ENCODE measurements at regions not wholly inside any gene's neighbourhood (a gene's known extent, or its start where the extent isn't known, plus 50 kb on each side); places are given as distances from the start of the nearest gene placed in this dataset.

GRCh38 chr11:30150425-30150824 is 80.4 kb upstream of the FSHB start:
- no peaks in the 10 kb centered on the region for H3K36me3 ChIP-seq
- no peaks in the 10 kb centered on the region for H3K9me3 ChIP-seq
- DNase-seq (ENCODE audit: low spot score in 2 of 2), result no peak
- no peaks in the 10 kb centered on the region for H3K27me3 ChIP-seq
- WGBS, result 11% methylated on average over 3 of the region's 3 CpGs
- H3K4me3 ChIP-seq, result no peak overlapping the region
- H3K4me1 ChIP-seq, result no peaks in the 10 kb centered on the region
- no peak overlapping the region for H3K27ac ChIP-seq
- TF ChIP-seq, protein P1, sequence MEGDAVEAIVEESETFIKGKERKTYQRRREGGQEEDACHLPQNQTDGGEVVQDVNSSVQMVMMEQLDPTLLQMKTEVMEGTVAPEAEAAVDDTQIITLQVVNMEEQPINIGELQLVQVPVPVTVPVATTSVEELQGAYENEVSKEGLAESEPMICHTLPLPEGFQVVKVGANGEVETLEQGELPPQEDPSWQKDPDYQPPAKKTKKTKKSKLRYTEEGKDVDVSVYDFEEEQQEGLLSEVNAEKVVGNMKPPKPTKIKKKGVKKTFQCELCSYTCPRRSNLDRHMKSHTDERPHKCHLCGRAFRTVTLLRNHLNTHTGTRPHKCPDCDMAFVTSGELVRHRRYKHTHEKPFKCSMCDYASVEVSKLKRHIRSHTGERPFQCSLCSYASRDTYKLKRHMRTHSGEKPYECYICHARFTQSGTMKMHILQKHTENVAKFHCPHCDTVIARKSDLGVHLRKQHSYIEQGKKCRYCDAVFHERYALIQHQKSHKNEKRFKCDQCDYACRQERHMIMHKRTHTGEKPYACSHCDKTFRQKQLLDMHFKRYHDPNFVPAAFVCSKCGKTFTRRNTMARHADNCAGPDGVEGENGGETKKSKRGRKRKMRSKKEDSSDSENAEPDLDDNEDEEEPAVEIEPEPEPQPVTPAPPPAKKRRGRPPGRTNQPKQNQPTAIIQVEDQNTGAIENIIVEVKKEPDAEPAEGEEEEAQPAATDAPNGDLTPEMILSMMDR (IDR thresholded peaks at IDR 0.05), result no peak
- TF ChIP-seq POLR2A (IDR thresholded peaks at IDR 0.05), result no peak

- no peak for DNase-seq (ENCODE audit: low spot score in 2 of 2)
- H3K27ac ChIP-seq, result no peak overlapping the region
- H3K9me3 ChIP-seq, result no peaks in the 10 kb centered on the region
- 88% methylated on average over 3 of the region's 3 CpGs for WGBS
- no peaks in the 10 kb centered on the region for H3K27me3 ChIP-seq
- no peaks in the 10 kb centered on the region for H3K4me1 ChIP-seq
- no peak overlapping the region for H3K4me3 ChIP-seq
- no peaks in the 10 kb centered on the region for H3K36me3 ChIP-seq
- TF ChIP-seq POLR2A (IDR thresholded peaks at IDR 0.05) (no peak), EP300 (IDR thresholded peaks at IDR 0.05) (no peak), POLR2AphosphoS5 (IDR thresholded peaks at IDR 0.05) (no peak)
- TF ChIP-seq, protein P1 (IDR thresholded peaks at IDR 0.05), result no peak
These were observed 77.8 kb upstream of the FSHB start for GRCh38 chr11:30153008-30153407.

DNA sequence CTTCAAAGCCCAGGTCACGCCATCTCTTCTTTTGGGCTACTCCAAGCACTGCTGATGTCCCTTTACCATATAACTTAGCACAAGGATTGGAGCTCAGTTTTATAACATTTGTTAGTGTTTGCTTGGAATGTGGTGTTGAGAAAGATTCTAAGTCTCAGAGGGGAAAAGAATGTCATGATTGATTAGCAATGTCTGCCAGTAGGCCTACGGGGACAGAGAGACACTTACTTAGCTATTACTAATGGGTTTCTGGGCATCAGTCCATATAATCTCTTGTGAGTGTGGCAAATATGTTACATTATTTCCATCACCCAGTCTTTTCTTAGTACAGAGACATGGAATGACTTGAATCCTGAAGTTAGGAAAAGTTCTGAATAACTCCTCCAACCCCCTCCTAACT is 75.4 kb upstream of the FSHB start:
- Histone ChIP-seq H3K36me3 (no peaks in the 10 kb centered on the region), H3K4me3 (no peak overlapping the region), H3K27me3 (no peaks in the 10 kb centered on the region), H3K27ac (no peak overlapping the region), H3K9me3 (no peaks in the 10 kb centered on the region), H3K4me1 (no peaks in the 10 kb centered on the region)
- WGBS, result 63% methylated on average over 2 of the region's 2 CpGs
- no peak for DNase-seq (ENCODE audit: low spot score in 2 of 2)
- no peak for TF ChIP-seq POLR2AphosphoS5 (IDR thresholded peaks at IDR 0.05)
- TF ChIP-seq, protein P1 (IDR thresholded peaks at IDR 0.05), result no peak
- TF ChIP-seq POLR2A (IDR thresholded peaks at IDR 0.05), result no peak
- TF ChIP-seq EP300 (IDR thresholded peaks at IDR 0.05), result no peak

GRCh38 chr11:30159546-30159945 is 71.3 kb upstream of the FSHB start:
- WGBS, result 62% methylated on average over 2 of the region's 2 CpGs
- H3K4me3 ChIP-seq, result no peak overlapping the region
- H3K27ac ChIP-seq, result no peak overlapping the region
- no peaks in the 10 kb centered on the region for H3K36me3 ChIP-seq
- no peak for DNase-seq (ENCODE audit: low spot score in 2 of 2)
- H3K9me3 ChIP-seq, result no peaks in the 10 kb centered on the region
- H3K27me3 ChIP-seq, result no peaks in the 10 kb centered on the region
- TF ChIP-seq, protein P1 (IDR thresholded peaks at IDR 0.05), result no peak
- TF ChIP-seq POLR2AphosphoS5 (IDR thresholded peaks at IDR 0.05) (no peak), POLR2A (IDR thresholded peaks at IDR 0.05) (no peak), EP300 (IDR thresholded peaks at IDR 0.05) (no peak)
- H3K4me1 ChIP-seq, result no peaks in the 10 kb centered on the region

DNA sequence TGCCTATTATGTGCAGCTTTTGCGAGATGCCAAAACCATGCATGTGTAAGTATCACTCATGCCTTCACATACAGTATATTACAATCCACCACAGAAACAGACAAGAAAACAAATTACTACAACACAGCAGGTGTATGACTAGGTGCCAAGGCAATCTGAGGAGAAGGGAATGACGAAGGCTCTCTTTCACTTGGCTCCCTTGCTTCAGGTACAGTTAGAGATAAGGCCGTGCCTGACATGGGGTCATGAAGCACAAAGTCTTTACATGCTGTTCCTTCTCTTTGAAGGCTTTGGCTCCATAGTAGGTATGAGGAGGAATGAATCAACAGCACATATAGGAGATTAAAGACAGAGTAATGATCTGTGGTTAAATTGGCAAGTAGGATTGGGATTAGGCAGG is 65.2 kb upstream of the FSHB start:
- no peak for DNase-seq (ENCODE audit: low spot score in 2 of 2)
- Histone ChIP-seq H3K36me3 (no peaks in the 10 kb centered on the region), H3K4me1 (no peaks in the 10 kb centered on the region), H3K27me3 (no peaks in the 10 kb centered on the region), H3K9me3 (no peaks in the 10 kb centered on the region), H3K27ac (no peak overlapping the region), H3K4me3 (no peak overlapping the region)
- no peak for TF ChIP-seq POLR2A (IDR thresholded peaks at IDR 0.05)
- no peak for TF ChIP-seq EP300 (IDR thresholded peaks at IDR 0.05)
- TF ChIP-seq, protein P1 (IDR thresholded peaks at IDR 0.05), result no peak
- no peak for TF ChIP-seq POLR2AphosphoS5 (IDR thresholded peaks at IDR 0.05)
- WGBS, result 82% methylated on average over 3 of the region's 3 CpGs
